A549 (cell line): ENCODE measurements at regions not wholly inside any gene's neighbourhood (a gene's known extent, or its start where the extent isn't known, plus 50 kb on each side); places are given as distances from the start of the nearest gene placed in this dataset.

ENCODE experiments used
- ATAC-seq, 2 experiments: fragments of 200-7000 bp in 1 of 2; fragments of >200 bp in 1 of 2; cut with Nextera tagmentation in 1 of 2; cut with Tn5 transposase in 1 of 2; 3 replicates each; pipeline versions ENCODE4 v1.8.0 to v1.9.1; 2018 to 2020; ENCODE audit warnings: mild to moderate bottlenecking in 1 of 2, moderate library complexity in 1 of 2
- CTCF ChIA-PET: fragments of 300-600 bp; sonication (Branson Sonifier 250); formaldehyde crosslinking; extraction: SDS; loops from one replicate; lab custom pipeline; 2021; ENCODE audit warnings: antibody characterized with exemption, inconsistent platforms; lab: Yijun Ruan, JAX
- POLR2A ChIA-PET: fragments of 350-600 bp; formaldehyde crosslinking; extraction: SDS; loops from one replicate; lab custom pipeline; 2021; ENCODE audit warnings: antibody characterized with exemption, inconsistent platforms; lab: Yijun Ruan, JAX
- DNase-seq, 2 experiments: peaks; one replicate each; pipeline versions ENCODE4 v3.0.0 to v3.0.0-alpha.2; 2011 to 2016; ENCODE audit warnings: low read depth in 1 of 2, low spot score in 1 of 2
- FAIRE-seq: peaks from 2 replicates; lab custom pipeline; 2011; peaks lifted over from hg19 to GRCh38; lab: Jason Lieb, UNC
- H3K27ac ChIP-seq, 2 experiments: fragments of >200 bp; sonication (Bioruptor Twin); formaldehyde crosslinking; 3 replicates each; pipeline ENCODE4 v1.5.1; 2016 to 2017
- H3K4me1 ChIP-seq: fragments of >200 bp; sonication (Bioruptor Twin); formaldehyde crosslinking; 3 replicates; pipeline ENCODE4 v1.6.1; 2016
- H3K4me2 ChIP-seq: fragments of >200 bp; sonication (Bioruptor Twin); formaldehyde crosslinking; 3 replicates; pipeline ENCODE4 v1.6.1; 2016
- H3K4me3 ChIP-seq: fragments of >200 bp; sonication (Bioruptor Twin); formaldehyde crosslinking; 3 replicates; pipeline ENCODE4 v1.5.1; 2016
- H3K9me3 ChIP-seq: fragments of >200 bp; sonication (Bioruptor Twin); formaldehyde crosslinking; 3 replicates; pipeline ENCODE4 v1.6.1; 2016
- ATOH8 ChIP-seq: fragments of 250-450 bp; sonication (Bioruptor Pico); IDR thresholded peaks from 2 replicates; pipeline ENCODE4 v1.5.0; 2020; ENCODE audit warnings: low read depth, mild to moderate bottlenecking, moderate library complexity
- BHLHE40 ChIP-seq: IDR thresholded peaks from 2 replicates; pipeline ENCODE4 v1.6.1; 2012; ENCODE audit warnings: low read depth, low read length, inconsistent platforms
- CBX2 ChIP-seq: fragments of 200-600 bp; sonication (generic); IDR thresholded peaks from 2 replicates; pipeline ENCODE4 v1.6.1; 2016; ENCODE audit warnings: low read depth, mild to moderate bottlenecking, borderline replicate concordance
- CBX8 ChIP-seq: fragments of 200-600 bp; sonication (generic); IDR thresholded peaks from 2 replicates; pipeline ENCODE4 v1.6.1; 2016
- CEBPB ChIP-seq, 2 experiments: fragments of >200 bp in 1 of 2; sonication (Bioruptor Twin) in 1 of 2; formaldehyde crosslinking in 1 of 2; IDR thresholded peaks; 2 replicates each; pipeline ENCODE4 v1.6.1; 2012 to 2016
- CHD2 ChIP-seq: fragments of 150-350 bp; IDR thresholded peaks from 2 replicates; pipeline ENCODE4 v1.6.1; 2014; ENCODE audit warnings: low read length; ENCODE audit not compliant: partially characterized antibody
- CHD4 ChIP-seq: fragments of 200-600 bp; sonication (generic); IDR thresholded peaks from 2 replicates; pipeline ENCODE4 v1.6.1; 2016; ENCODE audit warnings: antibody characterized with exemption, mild to moderate bottlenecking, borderline replicate concordance
- CTCF ChIP-seq: fragments of >200 bp; sonication (Bioruptor Twin); formaldehyde crosslinking; IDR thresholded peaks from 3 replicates; pipeline ENCODE4 v1.5.1; 2016
- EHMT2 ChIP-seq: fragments of 200-600 bp; sonication (generic); IDR thresholded peaks from 2 replicates; pipeline ENCODE4 v1.6.1; 2016; ENCODE audit warnings: antibody characterized with exemption, low read depth, mild to moderate bottlenecking, moderate library complexity
- ESRRA ChIP-seq: fragments of 150-350 bp; IDR thresholded peaks from 2 replicates; pipeline ENCODE4 v1.6.1; 2014; ENCODE audit warnings: mild to moderate bottlenecking, low read length, borderline replicate concordance
- FOSL2 ChIP-seq, 2 experiments: fragments of 450-650 bp in 1 of 2; fragments of >200 bp in 1 of 2; sonication (Bioruptor Twin) in 1 of 2; formaldehyde crosslinking; IDR thresholded peaks; 2 replicates each; pipeline versions ENCODE4 v1.5.0 to v1.6.1; 2016 to 2020; ENCODE audit warnings: mild to moderate bottlenecking in 1 of 2, moderate library complexity in 1 of 2
- FOXS1 ChIP-seq: fragments of 250-450 bp; sonication (Bioruptor Pico); IDR thresholded peaks from 2 replicates; pipeline ENCODE4 v1.5.0; 2020; ENCODE audit warnings: mild to moderate bottlenecking, moderate library complexity
- HOXA7 ChIP-seq: fragments of 250-450 bp; sonication (Bioruptor Pico); IDR thresholded peaks from 2 replicates; pipeline ENCODE4 v1.5.0; 2020; ENCODE audit warnings: mild to moderate bottlenecking, moderate library complexity
- HOXB5 ChIP-seq: fragments of 250-450 bp; sonication (Bioruptor Pico); IDR thresholded peaks from 2 replicates; pipeline ENCODE4 v1.5.0; 2020; ENCODE audit warnings: mild to moderate bottlenecking, moderate library complexity
- JUN ChIP-seq, 2 experiments: fragments of >200 bp; sonication (Bioruptor Twin); formaldehyde crosslinking; IDR thresholded peaks; 2 replicates in 1 of 2; 3 replicates in 1 of 2; pipeline ENCODE4 v1.6.1; 2016 to 2017
- MAFK ChIP-seq: fragments of 450-650 bp; IDR thresholded peaks from 2 replicates; pipeline ENCODE4 v1.6.1; 2014; ENCODE audit not compliant: partially characterized antibody
- MAZ ChIP-seq: fragments of 150-350 bp; IDR thresholded peaks from 2 replicates; pipeline ENCODE4 v1.6.1; 2014; ENCODE audit warnings: antibody characterized with exemption, low read depth, low read length, borderline replicate concordance
- NPAS2 ChIP-seq: fragments of 250-450 bp; sonication (Bioruptor Pico); IDR thresholded peaks from 2 replicates; pipeline ENCODE4 v1.8.0; 2022; ENCODE audit warnings: mild to moderate bottlenecking, moderate library complexity, borderline replicate concordance
- NR3C1 ChIP-seq: fragments of >200 bp; sonication (Bioruptor Twin); formaldehyde crosslinking; IDR thresholded peaks from 3 replicates; pipeline ENCODE4 v1.6.1; 2017
- PHF8 ChIP-seq: fragments of 200-600 bp; sonication (generic); IDR thresholded peaks from 2 replicates; pipeline ENCODE4 v1.6.1; 2016; ENCODE audit warnings: low read depth, mild to moderate bottlenecking, antibody characterized with exemption, moderate library complexity, borderline replicate concordance
- RARB ChIP-seq: fragments of 250-450 bp; sonication (Bioruptor Pico); IDR thresholded peaks from 2 replicates; pipeline ENCODE4 v1.8.0; 2021; ENCODE audit warnings: mild to moderate bottlenecking, moderate library complexity
- RCOR1 ChIP-seq: fragments of 150-350 bp; IDR thresholded peaks from 2 replicates; pipeline ENCODE4 v1.6.1; 2014; ENCODE audit warnings: antibody characterized with exemption, low read length, low read depth
- RFX5 ChIP-seq: fragments of 450-650 bp; IDR thresholded peaks from 2 replicates; pipeline ENCODE4 v1.7.1; 2014; ENCODE audit warnings: antibody characterized with exemption, mild to moderate bottlenecking, moderate library complexity
- ZFP36 ChIP-seq: fragments of 450-650 bp; IDR thresholded peaks from 2 replicates; pipeline ENCODE4 v1.6.1; 2014; ENCODE audit warnings: borderline replicate concordance; ENCODE audit not compliant: partially characterized antibody
- WGBS: methylation state at CpG from one replicate; pipeline ENCODE4 v1.1.6; 2017; ENCODE audit errors: missing lambda C conversion rate; 5-methylcytosine and 5-hydroxymethylcytosine counted together
- TF ChIP-seq, protein P1 (sequence below): fragments of 450-650 bp; IDR thresholded peaks from 2 replicates; pipeline ENCODE4 v1.6.1; 2014; ENCODE audit warnings: antibody characterized with exemption
- TF ChIP-seq, protein P2 (sequence below): fragments of >200 bp; sonication (Bioruptor Twin); formaldehyde crosslinking; IDR thresholded peaks from 2 replicates; pipeline ENCODE4 v1.6.1; 2016
- TF ChIP-seq, protein P3 (sequence below): fragments of >200 bp; sonication (Bioruptor Twin); formaldehyde crosslinking; IDR thresholded peaks from 3 replicates; pipeline ENCODE4 v1.6.1; 2016
- TF ChIP-seq, protein P4 (sequence below): IDR thresholded peaks from 2 replicates; pipeline ENCODE4 v1.6.1; 2012

DNA sequence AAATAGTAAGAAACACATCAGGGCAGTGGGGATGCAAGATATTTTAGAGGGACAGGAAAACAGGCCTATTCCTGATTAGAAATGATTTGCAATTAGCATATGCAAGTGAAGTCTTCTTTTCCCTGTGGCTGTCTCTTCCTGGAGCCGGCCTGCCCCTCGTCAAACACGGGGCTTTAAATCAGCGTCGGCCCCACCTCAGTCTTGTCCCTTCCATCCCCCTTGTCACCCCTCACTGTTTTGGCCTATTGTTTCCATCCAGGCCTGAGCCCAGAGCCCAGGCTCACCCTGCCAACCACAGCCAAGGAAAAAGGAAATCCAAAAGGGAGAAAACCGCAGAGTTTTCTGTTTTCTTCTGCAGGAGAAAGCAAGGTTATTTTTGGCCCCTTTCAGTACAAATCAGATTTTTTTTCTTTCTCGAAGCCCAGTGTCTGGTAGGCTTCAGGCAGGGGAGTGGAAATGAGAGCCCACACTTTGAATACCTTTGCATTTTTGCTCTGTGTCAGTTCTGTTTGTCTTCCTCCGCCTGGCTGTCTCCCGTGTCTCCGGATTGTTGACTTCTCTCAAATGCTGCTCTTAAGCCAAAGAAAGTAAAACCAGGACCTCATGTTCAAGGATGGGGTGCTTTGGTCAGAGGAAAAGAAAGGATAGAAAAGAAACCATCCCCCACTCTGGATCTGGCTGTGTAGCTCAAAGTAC is 399.9 kb upstream of the CDH11 start (continued):
- no peak for TF ChIP-seq ZFP36
- TF ChIP-seq HOXA7 (CRISPR knock-in tag): no peak
- no peak for TF ChIP-seq FOSL2 (IDR thresholded peaks at IDR 0.05)
- TF ChIP-seq FOSL2 (CRISPR knock-in tag; IDR thresholded peaks at IDR 0.05): no peak
- TF ChIP-seq NR3C1: no peak
- no peak for TF ChIP-seq BHLHE40
- no peak for TF ChIP-seq EHMT2
- TF ChIP-seq, protein P1, sequence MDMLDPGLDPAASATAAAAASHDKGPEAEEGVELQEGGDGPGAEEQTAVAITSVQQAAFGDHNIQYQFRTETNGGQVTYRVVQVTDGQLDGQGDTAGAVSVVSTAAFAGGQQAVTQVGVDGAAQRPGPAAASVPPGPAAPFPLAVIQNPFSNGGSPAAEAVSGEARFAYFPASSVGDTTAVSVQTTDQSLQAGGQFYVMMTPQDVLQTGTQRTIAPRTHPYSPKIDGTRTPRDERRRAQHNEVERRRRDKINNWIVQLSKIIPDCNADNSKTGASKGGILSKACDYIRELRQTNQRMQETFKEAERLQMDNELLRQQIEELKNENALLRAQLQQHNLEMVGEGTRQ: no peak
- no peak for TF ChIP-seq RFX5
- TF ChIP-seq, all 56 proteins: peak for 0

DNA sequence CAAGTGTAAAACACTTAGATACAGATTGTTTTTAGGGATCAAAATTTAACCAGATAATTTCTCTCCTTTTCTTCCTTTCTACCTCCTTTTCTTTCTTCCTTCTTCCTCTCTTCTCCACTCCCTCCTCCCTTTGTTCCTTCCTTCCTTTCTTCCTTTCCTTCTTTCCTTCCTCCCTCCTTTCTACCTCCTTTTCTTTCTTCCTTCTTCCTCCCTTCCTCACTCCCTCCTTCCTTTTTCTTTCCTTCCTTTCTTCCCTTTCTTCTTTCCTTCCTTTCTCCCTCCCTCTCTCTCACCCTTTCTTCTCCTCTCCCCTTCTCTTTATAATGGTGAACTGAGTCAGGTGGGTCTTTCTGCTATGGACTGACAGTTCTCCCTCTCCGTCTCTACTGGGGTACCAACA is 397.5 kb upstream of the CDH11 start:
- H3K4me1 ChIP-seq: no peaks in the 10 kb centered on the region
- POLR2A ChIA-PET: no interaction called here
- ATAC-seq (no peak), DNase-seq (no peak), FAIRE-seq (no peak)
- no peak overlapping the region for H3K27ac ChIP-seq
- no peaks in the 10 kb centered on the region for H3K9me3 ChIP-seq
- H3K4me3 ChIP-seq: no peak overlapping the region
- CTCF ChIA-PET: no interaction called here
- H3K4me2 ChIP-seq: no peak overlapping the region
- WGBS: 0% methylated on average over 1 of the region's 1 CpG
- TF ChIP-seq CEBPB (IDR thresholded peaks at IDR 0.05): no peak
- no peak for TF ChIP-seq ATOH8 (CRISPR knock-in tag)
- TF ChIP-seq RCOR1: no peak
- TF ChIP-seq MAFK: no peak
- TF ChIP-seq MAZ: no peak
- TF ChIP-seq, protein P2, sequence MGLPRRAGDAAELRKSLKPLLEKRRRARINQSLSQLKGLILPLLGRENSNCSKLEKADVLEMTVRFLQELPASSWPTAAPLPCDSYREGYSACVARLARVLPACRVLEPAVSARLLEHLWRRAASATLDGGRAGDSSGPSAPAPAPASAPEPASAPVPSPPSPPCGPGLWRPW: no peak
- TF ChIP-seq NR3C1: no peak
- TF ChIP-seq CBX2: no peak
- TF ChIP-seq PHF8: no peak
- TF ChIP-seq JUN (IDR thresholded peaks at IDR 0.05): no peak
- no peak for TF ChIP-seq FOXS1 (CRISPR knock-in tag)
- no peak for TF ChIP-seq CHD2
- TF ChIP-seq CTCF: no peak

- ATAC-seq (no peak), FAIRE-seq (no peak), DNase-seq (no peak)
- no peak overlapping the region for H3K4me2 ChIP-seq
- no peak overlapping the region for H3K4me3 ChIP-seq
- H3K27ac ChIP-seq: no peak overlapping the region
- ChIA-PET CTCF (no interaction called here), POLR2A (no interaction called here)
- WGBS: 22% methylated on average over 3 of the region's 4 CpGs
- H3K4me1 ChIP-seq: no peaks in the 10 kb centered on the region
- H3K9me3 ChIP-seq: no peaks in the 10 kb centered on the region
- no peak for TF ChIP-seq CBX8
- TF ChIP-seq NPAS2 (CRISPR knock-in tag): no peak
- TF ChIP-seq BHLHE40: no peak
- no peak for TF ChIP-seq CHD4
- TF ChIP-seq, protein P3, sequence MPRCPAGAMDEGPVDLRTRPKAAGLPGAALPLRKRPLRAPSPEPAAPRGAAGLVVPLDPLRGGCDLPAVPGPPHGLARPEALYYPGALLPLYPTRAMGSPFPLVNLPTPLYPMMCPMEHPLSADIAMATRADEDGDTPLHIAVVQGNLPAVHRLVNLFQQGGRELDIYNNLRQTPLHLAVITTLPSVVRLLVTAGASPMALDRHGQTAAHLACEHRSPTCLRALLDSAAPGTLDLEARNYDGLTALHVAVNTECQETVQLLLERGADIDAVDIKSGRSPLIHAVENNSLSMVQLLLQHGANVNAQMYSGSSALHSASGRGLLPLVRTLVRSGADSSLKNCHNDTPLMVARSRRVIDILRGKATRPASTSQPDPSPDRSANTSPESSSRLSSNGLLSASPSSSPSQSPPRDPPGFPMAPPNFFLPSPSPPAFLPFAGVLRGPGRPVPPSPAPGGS: no peak
- TF ChIP-seq, protein P4, sequence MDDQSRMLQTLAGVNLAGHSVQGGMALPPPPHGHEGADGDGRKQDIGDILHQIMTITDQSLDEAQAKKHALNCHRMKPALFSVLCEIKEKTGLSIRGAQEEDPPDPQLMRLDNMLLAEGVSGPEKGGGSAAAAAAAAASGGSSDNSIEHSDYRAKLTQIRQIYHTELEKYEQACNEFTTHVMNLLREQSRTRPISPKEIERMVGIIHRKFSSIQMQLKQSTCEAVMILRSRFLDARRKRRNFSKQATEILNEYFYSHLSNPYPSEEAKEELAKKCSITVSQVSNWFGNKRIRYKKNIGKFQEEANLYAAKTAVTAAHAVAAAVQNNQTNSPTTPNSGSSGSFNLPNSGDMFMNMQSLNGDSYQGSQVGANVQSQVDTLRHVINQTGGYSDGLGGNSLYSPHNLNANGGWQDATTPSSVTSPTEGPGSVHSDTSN: no peak
- TF ChIP-seq CTCF: no peak
- no peak for TF ChIP-seq ESRRA
- TF ChIP-seq RARB (CRISPR knock-in tag): no peak
- TF ChIP-seq HOXA7 (CRISPR knock-in tag): no peak
- no peak for TF ChIP-seq HOXB5 (CRISPR knock-in tag)
These were observed 393.3 kb upstream of the CDH11 start for GRCh38 chr16:65515193-65515592.
